Activated T-helper 17 cell treated with anti-CD3 and anti-CD28 coated beads, Interleukin-2, amount 50 U/mL, for 72 hours (primary cell): ENCODE measurements at regions not wholly inside any gene's neighbourhood (a gene's known extent, or its start where the extent isn't known, plus 50 kb on each side); places are given as distances from the start of the nearest gene placed in this dataset.
"Not testable (repeated sequence)": the region's sequence is repeated elsewhere in the genome, so short reads cannot be mapped to it uniquely, and the experiment has no call there.

Source experiments
- ATAC-seq: fragments of 150-1000 bp; cut with Tn5 transposase; replicated peaks from 2 replicates; pipeline ENCODE4 v1.10.0; 2021; ENCODE audit warnings: mild to moderate bottlenecking, moderate library complexity
- H3K27ac Mint-ChIP-seq: one replicate; pipeline ENCODE4 v1.8.0; 2022; ENCODE audit warnings: mixed read lengths
- H3K27me3 Mint-ChIP-seq: one replicate; pipeline ENCODE4 v1.8.0; 2022; ENCODE audit warnings: mixed read lengths
- H3K36me3 Mint-ChIP-seq: one replicate; pipeline ENCODE4 v1.8.0; 2022; ENCODE audit warnings: low read depth, mild to moderate bottlenecking, mixed read lengths
- H3K4me1 Mint-ChIP-seq: one replicate; pipeline ENCODE4 v1.8.0; 2022; ENCODE audit warnings: mixed read lengths
- H3K4me3 Mint-ChIP-seq: one replicate; pipeline ENCODE4 v1.8.0; 2022; ENCODE audit warnings: mild to moderate bottlenecking, mixed read lengths
- H3K9me3 Mint-ChIP-seq: one replicate; pipeline ENCODE4 v1.8.0; 2022; ENCODE audit warnings: mixed read lengths

GRCh38 chr14:66000766-66001165 lies 485.4 kb upstream of the CCDC196 start:
- Mint-ChIP-seq H3K36me3 (no peaks in the 10 kb centered on the region), H3K27me3 (peaks cover 7% of the 10 kb centered on the region), H3K9me3 (peaks cover 7% of the 10 kb centered on the region), H3K4me3 (no peak overlapping the region), H3K27ac (no peak overlapping the region), H3K4me1 (no peaks in the 10 kb centered on the region)
- no peak for ATAC-seq

GRCh38 chr14:66001356-66001755 lies 484.8 kb upstream of the CCDC196 start:
- no peak for ATAC-seq
- Mint-ChIP-seq H3K4me1 (no peaks in the 10 kb centered on the region), H3K27ac (no peak overlapping the region), H3K4me3 (no peak overlapping the region), H3K36me3 (no peaks in the 10 kb centered on the region), H3K9me3 (peaks cover 7% of the 10 kb centered on the region), H3K27me3 (peaks cover 7% of the 10 kb centered on the region)

GRCh38 chr14:66003082-66003730 lies 483.0 kb upstream of the CCDC196 start:
- H3K4me3 Mint-ChIP-seq, result no peak overlapping the region
- ATAC-seq, result no peak

DNA sequence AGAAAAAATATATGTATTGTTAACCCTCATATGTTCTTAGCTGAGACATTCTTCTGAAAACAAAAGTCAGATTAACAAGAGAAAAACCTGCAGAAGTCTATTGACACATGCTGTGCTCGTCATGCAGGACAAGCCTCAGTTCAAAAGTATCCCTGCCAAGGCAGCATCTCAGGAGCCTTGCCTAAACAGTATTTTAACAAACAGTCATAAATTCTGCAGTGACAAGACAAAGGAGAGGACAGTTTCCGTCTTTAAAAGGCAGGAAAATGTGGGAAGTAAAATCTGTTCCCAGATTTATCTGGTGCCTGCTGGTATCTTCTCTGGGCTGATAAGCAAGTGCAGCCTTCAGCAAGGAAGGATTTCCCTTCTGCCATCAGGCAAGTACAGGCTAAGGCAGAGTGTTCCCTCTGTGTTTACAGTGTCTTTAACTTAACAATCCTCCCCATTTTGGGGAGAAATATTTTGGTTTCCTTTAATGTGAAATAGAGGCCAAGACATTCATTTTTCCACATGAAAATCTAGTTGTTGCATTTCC lies 480.2 kb upstream of the CCDC196 start:
- Mint-ChIP-seq H3K27me3 (peaks cover 15% of the 10 kb centered on the region), H3K4me3 (no peak overlapping the region), H3K9me3 (peaks cover 7% of the 10 kb centered on the region), H3K4me1 (no peaks in the 10 kb centered on the region), H3K27ac (no peak overlapping the region), H3K36me3 (no peaks in the 10 kb centered on the region)
- no peak for ATAC-seq

More at GRCh38 chr14:66003082-66003730, 483.0 kb upstream of the CCDC196 start:
- Mint-ChIP-seq H3K4me1 (no peaks in the 10 kb centered on the region), H3K27me3 (peaks cover 15% of the 10 kb centered on the region), H3K9me3 (peaks cover 7% of the 10 kb centered on the region), H3K27ac (no peak overlapping the region), H3K36me3 (no peaks in the 10 kb centered on the region)

GRCh38 chr14:66008631-66009030 lies 477.5 kb upstream of the CCDC196 start:
- peaks cover 4% of the 10 kb centered on the region for H3K4me1 Mint-ChIP-seq
- no peaks in the 10 kb centered on the region for H3K36me3 Mint-ChIP-seq
- no peak overlapping the region for H3K4me3 Mint-ChIP-seq
- ATAC-seq, result no peak
- H3K27me3 Mint-ChIP-seq, result peaks cover 8% of the 10 kb centered on the region
- peaks cover 4% of the 10 kb centered on the region for H3K9me3 Mint-ChIP-seq
- H3K27ac Mint-ChIP-seq, result no peak overlapping the region

GRCh38 chr14:66009089-66009488 lies 477.1 kb upstream of the CCDC196 start:
- H3K4me3 Mint-ChIP-seq, result no peak overlapping the region
- no peak for ATAC-seq
- H3K27ac Mint-ChIP-seq, result no peak overlapping the region
- peaks cover 4% of the 10 kb centered on the region for H3K9me3 Mint-ChIP-seq
- H3K4me1 Mint-ChIP-seq, result peaks cover 4% of the 10 kb centered on the region
- no peaks in the 10 kb centered on the region for H3K36me3 Mint-ChIP-seq
- H3K27me3 Mint-ChIP-seq, result peaks cover 8% of the 10 kb centered on the region

- Mint-ChIP-seq H3K36me3 (no peaks in the 10 kb centered on the region), H3K4me3 (no peak overlapping the region), H3K27ac (no peak overlapping the region), H3K4me1 (peaks cover 4% of the 10 kb centered on the region), H3K9me3 (no peaks in the 10 kb centered on the region), H3K27me3 (peaks cover 8% of the 10 kb centered on the region)
- no peak for ATAC-seq
These were observed 475.5 kb upstream of the CCDC196 start for GRCh38 chr14:66010695-66011094.

- Mint-ChIP-seq H3K4me3 (no peak overlapping the region), H3K36me3 (no peaks in the 10 kb centered on the region), H3K4me1 (peaks cover 4% of the 10 kb centered on the region), H3K27me3 (peaks cover 10% of the 10 kb centered on the region), H3K27ac (no peak overlapping the region), H3K9me3 (peaks cover 2% of the 10 kb centered on the region)
- ATAC-seq, result peak; percentile 52
These were observed 474.3 kb upstream of the CCDC196 start for GRCh38 chr14:66011855-66012254.

- H3K27ac Mint-ChIP-seq, H3K4me3 Mint-ChIP-seq, H3K4me1 Mint-ChIP-seq, ATAC-seq, H3K27me3 Mint-ChIP-seq, H3K9me3 Mint-ChIP-seq, H3K36me3 Mint-ChIP-seq: not testable (repeated sequence)
These were observed 472.6 kb upstream of the CCDC196 start for GRCh38 chr14:66013607-66014006.

DNA sequence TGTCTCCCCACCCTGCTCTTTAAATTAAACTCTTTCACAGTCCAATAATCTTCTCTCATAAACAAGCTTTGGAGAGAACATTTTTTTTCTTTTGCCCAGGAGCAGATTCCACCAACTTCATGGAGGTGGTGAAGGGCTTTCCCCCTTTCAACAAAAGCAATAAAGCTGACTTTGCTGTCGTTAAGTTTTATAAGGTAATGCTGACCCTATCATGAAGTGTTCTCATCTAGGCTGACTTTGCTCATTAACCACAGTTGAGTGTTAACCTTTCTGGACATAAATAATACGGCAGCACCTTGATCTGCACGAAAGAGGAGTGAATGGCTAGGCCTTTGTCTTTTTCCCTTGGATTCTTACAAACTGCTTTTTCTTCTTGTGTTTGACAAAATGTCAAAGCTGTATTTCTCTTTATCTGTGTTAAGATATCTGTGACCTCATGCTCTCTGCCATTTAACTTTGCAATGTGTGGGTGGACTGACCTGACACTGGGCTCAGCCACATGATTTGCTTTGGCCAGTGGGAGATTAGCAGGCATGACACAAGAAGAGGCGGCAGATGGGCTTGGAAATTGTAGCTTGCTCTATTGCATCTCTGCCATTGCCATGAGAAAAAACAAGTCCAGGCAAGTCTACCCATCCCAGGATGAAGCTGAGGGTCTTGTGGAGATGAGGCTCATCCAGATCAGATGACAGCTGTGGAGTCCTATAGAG lies 470.9 kb upstream of the CCDC196 start:
- Mint-ChIP-seq H3K4me3 (no peak overlapping the region), H3K9me3 (peaks cover 3% of the 10 kb centered on the region), H3K36me3 (no peaks in the 10 kb centered on the region), H3K4me1 (peaks cover 4% of the 10 kb centered on the region), H3K27ac (no peak overlapping the region), H3K27me3 (peaks cover 4% of the 10 kb centered on the region)
- no peak for ATAC-seq

DNA sequence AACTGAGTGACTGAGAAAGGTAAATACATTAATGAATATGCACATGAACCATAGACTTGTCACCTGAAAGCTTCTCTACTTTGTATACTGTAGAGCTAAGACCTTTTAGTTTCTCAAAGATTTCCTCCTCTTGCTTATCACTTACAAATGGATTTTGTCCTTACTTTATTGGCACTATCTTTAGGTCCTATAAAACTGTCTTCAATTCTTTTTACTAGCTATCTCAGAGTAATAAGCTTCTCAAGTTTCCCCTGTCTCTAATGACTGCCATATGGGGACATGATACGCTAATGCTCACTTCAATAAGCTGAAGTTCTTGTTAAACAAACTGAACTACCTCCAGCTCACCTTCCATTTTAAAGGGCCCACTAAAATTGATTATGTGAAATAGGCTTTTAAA lies 468.2 kb upstream of the CCDC196 start:
- no peak for ATAC-seq
- Mint-ChIP-seq H3K27me3 (peaks cover 4% of the 10 kb centered on the region), H3K4me1 (no peaks in the 10 kb centered on the region), H3K4me3 (no peak overlapping the region), H3K36me3 (no peaks in the 10 kb centered on the region), H3K27ac (no peak overlapping the region), H3K9me3 (peaks cover 3% of the 10 kb centered on the region)

DNA sequence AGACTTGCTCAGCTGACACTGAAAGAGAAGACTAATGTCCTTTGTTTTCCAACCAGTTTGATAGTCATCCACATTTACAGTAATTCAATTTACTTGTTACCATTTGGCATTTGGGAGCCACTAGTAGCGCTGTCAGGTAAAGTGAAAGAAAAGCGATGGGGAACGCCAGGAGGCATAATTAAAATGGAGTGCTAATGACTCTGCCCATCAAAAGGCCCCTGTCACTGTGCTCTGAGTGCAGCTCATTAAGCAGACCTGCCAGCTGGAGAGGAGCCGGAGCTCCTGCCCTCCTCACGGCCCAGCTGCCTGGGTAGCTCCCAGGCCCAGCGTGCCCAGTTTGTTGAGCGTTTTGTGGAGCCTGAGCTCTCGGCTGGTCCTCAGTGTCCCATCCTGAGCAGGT lies 463.6 kb upstream of the CCDC196 start:
- ATAC-seq, result no peak
- Mint-ChIP-seq H3K9me3 (no peaks in the 10 kb centered on the region), H3K36me3 (no peaks in the 10 kb centered on the region), H3K4me3 (no peak overlapping the region), H3K27me3 (no peaks in the 10 kb centered on the region), H3K4me1 (no peaks in the 10 kb centered on the region), H3K27ac (no peak overlapping the region)

DNA sequence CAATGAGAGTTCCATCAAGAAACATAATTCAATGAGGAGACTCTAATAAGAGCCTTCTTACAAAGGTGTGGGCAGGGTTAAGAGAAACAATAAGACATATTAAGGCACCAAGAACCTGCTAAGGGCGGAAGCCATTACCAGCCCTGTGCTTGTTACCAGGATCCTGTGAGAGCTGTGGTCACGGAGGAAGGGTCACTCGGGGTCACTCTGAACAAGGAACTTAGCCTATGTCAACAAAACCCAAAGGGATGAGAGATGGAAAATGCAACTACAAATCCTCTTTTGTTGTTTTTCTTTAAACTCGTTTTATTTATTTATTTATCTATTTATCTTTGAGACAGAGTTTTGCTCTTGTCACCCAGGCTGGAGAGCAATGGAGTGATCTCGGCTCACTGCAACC lies 460.4 kb upstream of the CCDC196 start:
- no peak overlapping the region for H3K27ac Mint-ChIP-seq
- no peak overlapping the region for H3K4me3 Mint-ChIP-seq
- H3K27me3 Mint-ChIP-seq, result no peaks in the 10 kb centered on the region
- no peaks in the 10 kb centered on the region for H3K9me3 Mint-ChIP-seq
- H3K36me3 Mint-ChIP-seq, result no peaks in the 10 kb centered on the region
- H3K4me1 Mint-ChIP-seq, result no peaks in the 10 kb centered on the region
- no peak for ATAC-seq

- H3K27ac Mint-ChIP-seq, H3K36me3 Mint-ChIP-seq, H3K4me1 Mint-ChIP-seq, H3K27me3 Mint-ChIP-seq, ATAC-seq, H3K4me3 Mint-ChIP-seq: not testable (repeated sequence)
- peaks cover 10% of the 10 kb centered on the region for H3K9me3 Mint-ChIP-seq
These were observed 454.2 kb upstream of the CCDC196 start for GRCh38 chr14:66031981-66032380.

GRCh38 chr14:66032800-66033199 lies 453.4 kb upstream of the CCDC196 start:
- peaks cover 8% of the 10 kb centered on the region for H3K27me3 Mint-ChIP-seq
- H3K9me3 Mint-ChIP-seq, result peaks cover 10% of the 10 kb centered on the region
- no peak overlapping the region for H3K4me3 Mint-ChIP-seq
- no peak overlapping the region for H3K27ac Mint-ChIP-seq
- no peaks in the 10 kb centered on the region for H3K4me1 Mint-ChIP-seq
- no peak for ATAC-seq
- no peaks in the 10 kb centered on the region for H3K36me3 Mint-ChIP-seq
